Adrenal gland (tissue), 9 donors: ENCODE measurements at regions not wholly inside any gene's neighbourhood (a gene's known extent, or its start where the extent isn't known, plus 50 kb on each side); places are given as distances from the start of the nearest gene placed in this dataset.

ENCODE experiments used
- DNase-seq, 7 donors: peaks; one replicate each; pipeline ENCODE4 v3.0.0-alpha.2; 2019 to 2020
- H3K27ac ChIP-seq, 5 donors: fragments of 200-600 bp; sonication (generic) in 4 of 5; 1 replicate in 3 of 5; 2 replicates in 2 of 5; pipeline versions ENCODE4 v1.5.1 to v1.8.0; 2016 to 2020; ENCODE audit warnings: mild to moderate bottlenecking in 1 of 5
- H3K27me3 ChIP-seq: fragments of 200-600 bp; 2 replicates; pipeline ENCODE4 v1.8.0; 2021
- H3K36me3 ChIP-seq, 2 donors: fragments of 200-600 bp; replicated peaks in 1 of 2; 1 replicate in 1 of 2; 2 replicates in 1 of 2; pipeline versions ENCODE4 v1.5.1 to v1.8.0; 2018 to 2022
- H3K4me1 ChIP-seq, 2 donors: fragments of 200-600 bp; replicated peaks in 1 of 2; 1 replicate in 1 of 2; 2 replicates in 1 of 2; pipeline versions ENCODE4 v1.5.1 to v1.8.0; 2018 to 2021
- H3K4me3 ChIP-seq, 4 donors: fragments of 200-600 bp; sonication (generic) in 3 of 4; one replicate each; pipeline ENCODE4 v1.5.1; 2016 to 2018
- H3K9me3 ChIP-seq, 3 donors: fragments of 200-600 bp; sonication (generic) in 1 of 3; replicated peaks in 1 of 3; 1 replicate in 2 of 3; 2 replicates in 1 of 3; pipeline versions ENCODE4 v1.5.1 to v1.8.0; 2016 to 2021
- POLR2A ChIP-seq, 2 donors: fragments of 450-650 bp; IDR thresholded peaks; one replicate each; pipeline ENCODE4 v1.6.1; 2017; ENCODE audit warnings: antibody characterized with exemption in 2 of 2, mild to moderate bottlenecking in 2 of 2, moderate library complexity in 1 of 2
- WGBS, 4 donors: extraction: QIAGEN DNeasy Blood & Tissue Kit in 2 of 4; methylation state at CpG; one replicate each; pipeline versions ENCODE4 v1.1.5 to v1.1.7; 2013 to 2017; 5-methylcytosine and 5-hydroxymethylcytosine counted together
- intact Hi-C, 2 donors: fragments of 100-400 bp; cut with DNase I; formaldehyde crosslinking; loops; one replicate each; pipeline versions ENCODE4 v1.14.1 to v1.15.0; 2022 to 2023
- TF ChIP-seq, protein P1 (sequence below), 6 experiments: fragments of 450-650 bp in 4 of 6; fragments of 200-600 bp in 2 of 6; sonication (generic) in 1 of 6; IDR thresholded peaks; 1 replicate in 5 of 6; 2 replicates in 1 of 6; pipeline versions ENCODE4 v1.5.1 to v1.8.0; 2016 to 2021; ENCODE audit warnings: antibody characterized with exemption in 6 of 6, mild to moderate bottlenecking in 2 of 6, moderate library complexity in 1 of 6
- donor health status: healthy with polysubstance abuse.
- donor health status: Bipolar disorder and iron deficiency.
- donor health status: DM: yes; HTN: yes; CAD: no.
- donor health status: DM: no; HTN: no; CAD: no.
- donor health status: DM: no; HTN: no; CAD: no.

DNA sequence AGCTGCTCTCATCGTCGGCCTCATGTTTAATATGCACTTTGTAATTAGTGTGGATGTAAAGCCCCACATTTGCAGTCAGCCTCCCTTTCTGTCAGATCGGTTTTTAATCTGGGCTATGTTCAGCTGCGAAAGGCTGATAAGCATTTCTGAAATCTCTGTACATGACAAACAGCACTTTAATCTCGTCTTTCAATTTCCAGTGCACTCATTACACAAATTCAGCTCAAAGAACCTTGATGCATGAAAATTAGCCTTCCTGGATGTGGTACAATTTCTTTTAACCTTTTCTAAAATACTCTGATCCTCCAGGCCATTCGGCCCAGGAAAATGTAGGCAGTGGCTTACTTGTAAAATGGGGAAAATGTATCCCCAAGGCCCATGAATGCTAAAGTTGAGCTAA lies 265.1 kb downstream of the RND3 start:
- Histone ChIP-seq H3K36me3 (no peaks in the 10 kb centered on the region), H3K27ac (no peak overlapping the region), H3K9me3 (no peaks in the 10 kb centered on the region), H3K4me3 (no peak overlapping the region), H3K4me1 (no peaks in the 10 kb centered on the region), H3K27me3 (no peaks in the 10 kb centered on the region)
- TF ChIP-seq, protein P1, sequence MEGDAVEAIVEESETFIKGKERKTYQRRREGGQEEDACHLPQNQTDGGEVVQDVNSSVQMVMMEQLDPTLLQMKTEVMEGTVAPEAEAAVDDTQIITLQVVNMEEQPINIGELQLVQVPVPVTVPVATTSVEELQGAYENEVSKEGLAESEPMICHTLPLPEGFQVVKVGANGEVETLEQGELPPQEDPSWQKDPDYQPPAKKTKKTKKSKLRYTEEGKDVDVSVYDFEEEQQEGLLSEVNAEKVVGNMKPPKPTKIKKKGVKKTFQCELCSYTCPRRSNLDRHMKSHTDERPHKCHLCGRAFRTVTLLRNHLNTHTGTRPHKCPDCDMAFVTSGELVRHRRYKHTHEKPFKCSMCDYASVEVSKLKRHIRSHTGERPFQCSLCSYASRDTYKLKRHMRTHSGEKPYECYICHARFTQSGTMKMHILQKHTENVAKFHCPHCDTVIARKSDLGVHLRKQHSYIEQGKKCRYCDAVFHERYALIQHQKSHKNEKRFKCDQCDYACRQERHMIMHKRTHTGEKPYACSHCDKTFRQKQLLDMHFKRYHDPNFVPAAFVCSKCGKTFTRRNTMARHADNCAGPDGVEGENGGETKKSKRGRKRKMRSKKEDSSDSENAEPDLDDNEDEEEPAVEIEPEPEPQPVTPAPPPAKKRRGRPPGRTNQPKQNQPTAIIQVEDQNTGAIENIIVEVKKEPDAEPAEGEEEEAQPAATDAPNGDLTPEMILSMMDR (IDR thresholded peaks at IDR 0.05), result no peak
- TF ChIP-seq POLR2A (IDR thresholded peaks at IDR 0.05), result no peak
- 39 to 57% (median 45%) methylated on average over 6 of the region's 6 CpGs for WGBS, 4 donors
- intact Hi-C loops, result no loop called here
- no peak for DNase-seq

DNA sequence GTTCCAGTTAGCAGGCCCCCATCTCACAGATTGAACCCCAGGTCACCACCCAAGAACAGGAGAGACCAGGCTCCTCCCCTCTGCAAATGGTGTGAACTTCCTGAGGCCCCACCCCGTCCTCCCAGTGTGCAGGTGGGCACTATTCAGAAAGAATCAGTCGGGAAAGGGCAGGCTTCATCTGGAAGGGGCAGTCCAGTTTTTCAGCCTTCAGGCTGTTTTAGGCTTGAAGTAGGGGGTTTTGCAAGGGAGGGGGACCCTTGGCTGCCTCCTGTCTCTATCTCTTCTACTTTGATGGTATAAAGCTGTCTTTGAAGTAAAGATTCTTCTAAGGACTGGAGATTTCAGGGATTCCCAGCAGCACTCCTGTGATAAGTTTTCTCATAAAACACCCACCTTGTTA lies 267.6 kb downstream of the RND3 start:
- Histone ChIP-seq H3K4me3 (no peak overlapping the region), H3K27ac (no peak overlapping the region), H3K4me1 (no peaks in the 10 kb centered on the region), H3K36me3 (no peaks in the 10 kb centered on the region), H3K9me3 (no peaks in the 10 kb centered on the region), H3K27me3 (no peaks in the 10 kb centered on the region)
- DNase-seq, result no peak
- 84 to 88% (median 87%) methylated on average over 2 of the region's 2 CpGs for WGBS, 4 donors
- intact Hi-C loops, result no loop called here
- TF ChIP-seq, protein P1 (IDR thresholded peaks at IDR 0.05), result no peak
- no peak for TF ChIP-seq POLR2A (IDR thresholded peaks at IDR 0.05)

DNA sequence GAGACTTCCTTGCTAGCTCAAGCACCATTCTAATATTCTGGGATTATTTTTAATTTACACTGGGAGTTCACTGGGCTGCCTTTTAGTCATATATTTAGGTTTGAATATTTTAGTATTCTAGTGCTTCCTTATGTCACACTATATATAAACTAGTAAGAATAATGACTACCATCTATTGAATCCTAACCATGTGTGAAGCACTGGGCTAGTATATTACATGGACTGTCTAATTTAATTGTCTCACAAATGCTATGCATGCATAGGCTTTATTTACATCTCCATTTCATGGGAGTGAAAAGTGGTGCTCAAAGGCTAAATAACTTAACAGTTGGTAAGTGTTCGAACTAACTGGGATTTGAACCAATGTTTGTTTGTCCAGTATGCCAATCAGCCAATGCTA lies 272.4 kb downstream of the RND3 start:
- 90 to 100% (median 94%) methylated on average over 1 of the region's 1 CpG for WGBS, 4 donors
- intact Hi-C loops, result no loop called here
- no peaks in the 10 kb centered on the region for H3K27me3 ChIP-seq
- H3K36me3 ChIP-seq, result no peaks in the 10 kb centered on the region
- no peak for DNase-seq
- H3K4me3 ChIP-seq, result no peak overlapping the region
- no peak for TF ChIP-seq POLR2A (IDR thresholded peaks at IDR 0.05)
- TF ChIP-seq, protein P1 (IDR thresholded peaks at IDR 0.05), result no peak
- H3K9me3 ChIP-seq, result no peaks in the 10 kb centered on the region
- H3K27ac ChIP-seq, result no peak overlapping the region
- no peaks in the 10 kb centered on the region for H3K4me1 ChIP-seq

DNA sequence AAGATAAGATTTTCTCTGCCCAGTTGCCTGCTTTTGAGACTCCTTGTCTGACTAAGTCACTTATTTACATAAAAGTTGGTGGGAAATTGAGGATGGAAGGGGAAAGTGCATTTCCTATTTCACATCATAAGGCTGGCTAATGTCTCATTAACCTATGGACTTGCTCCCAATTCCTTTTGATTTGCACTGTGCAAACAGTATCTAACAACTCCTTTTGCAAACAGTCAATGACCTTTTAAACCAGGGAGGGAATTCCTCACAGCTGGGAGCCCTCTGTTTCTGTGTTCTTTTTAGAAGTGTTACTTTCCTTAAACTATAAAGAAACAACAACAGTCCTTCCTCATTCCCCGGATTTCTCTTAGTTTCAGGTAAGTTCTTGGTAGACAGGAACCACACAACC lies 272.8 kb downstream of the RND3 start:
- intact Hi-C loops, result no loop called here
- H3K9me3 ChIP-seq, result no peaks in the 10 kb centered on the region
- H3K4me3 ChIP-seq, result no peak overlapping the region
- H3K36me3 ChIP-seq, result no peaks in the 10 kb centered on the region
- 48 to 61% (median 55%) methylated on average over 1 of the region's 1 CpG for WGBS, 4 donors
- TF ChIP-seq, protein P1 (IDR thresholded peaks at IDR 0.05), result no peak
- no peak for TF ChIP-seq POLR2A (IDR thresholded peaks at IDR 0.05)
- DNase-seq, result no peak
- H3K27ac ChIP-seq, result no peak overlapping the region
- H3K27me3 ChIP-seq, result no peaks in the 10 kb centered on the region
- no peaks in the 10 kb centered on the region for H3K4me1 ChIP-seq
